NCI-H748 (cell line): ENCODE measurements at regions not wholly inside any gene's neighbourhood (a gene's known extent, or its start where the extent isn't known, plus 50 kb on each side); places are given as distances from the start of the nearest gene placed in this dataset.
A peak's percentile ranks its signal among the peaks of the same experiment; 100 is the strongest.
"Not testable (repeated sequence)": the region's sequence is repeated elsewhere in the genome, so short reads cannot be mapped to it uniquely, and the experiment has no call there.

Source experiments
- DNase-seq: peaks from one replicate; lab custom pipeline; 2025; ENCODE audit not compliant: unreplicated experiment; lab: John Stamatoyannopoulos, UW

DNA sequence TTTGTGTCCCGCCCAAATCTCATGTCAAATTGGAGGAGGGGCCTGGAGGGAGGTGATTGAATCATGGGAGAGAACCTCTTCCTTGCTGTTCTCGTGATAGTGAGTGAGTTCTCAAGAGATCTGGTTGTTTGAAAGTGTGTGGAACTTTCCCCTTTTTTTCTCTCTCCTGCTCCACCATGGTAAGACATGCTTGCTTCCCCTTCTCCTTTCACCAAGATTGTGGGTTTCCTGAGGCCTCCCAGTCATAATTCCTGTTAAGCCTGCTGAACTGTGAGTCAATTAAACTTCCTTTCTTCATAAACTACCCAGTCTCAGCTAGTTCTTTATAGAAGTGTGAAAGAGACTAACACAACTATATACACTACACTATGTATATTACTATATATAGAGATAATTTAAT is 697.8 kb upstream of the HS3ST1 start:
- DNase-seq: no peak

DNA sequence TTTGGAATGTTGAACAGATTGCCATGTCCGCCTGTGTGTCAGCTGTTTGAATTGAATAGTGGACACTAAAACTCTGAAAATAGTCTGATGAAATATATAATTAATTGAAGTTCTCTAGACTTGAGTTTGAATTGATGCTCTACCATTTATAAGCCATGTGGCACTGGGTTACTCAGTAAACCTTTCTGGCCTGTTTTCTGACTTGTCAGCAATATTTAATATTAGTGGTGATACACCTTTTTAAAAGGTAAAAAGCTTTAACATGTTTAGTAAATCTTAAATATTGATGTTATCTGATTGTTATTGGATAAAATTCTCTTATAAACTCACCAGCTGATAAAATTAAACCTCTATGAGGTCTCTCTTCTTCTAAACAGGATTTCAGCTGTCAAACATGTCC is 695.4 kb upstream of the HS3ST1 start:
- DNase-seq: no peak

DNA sequence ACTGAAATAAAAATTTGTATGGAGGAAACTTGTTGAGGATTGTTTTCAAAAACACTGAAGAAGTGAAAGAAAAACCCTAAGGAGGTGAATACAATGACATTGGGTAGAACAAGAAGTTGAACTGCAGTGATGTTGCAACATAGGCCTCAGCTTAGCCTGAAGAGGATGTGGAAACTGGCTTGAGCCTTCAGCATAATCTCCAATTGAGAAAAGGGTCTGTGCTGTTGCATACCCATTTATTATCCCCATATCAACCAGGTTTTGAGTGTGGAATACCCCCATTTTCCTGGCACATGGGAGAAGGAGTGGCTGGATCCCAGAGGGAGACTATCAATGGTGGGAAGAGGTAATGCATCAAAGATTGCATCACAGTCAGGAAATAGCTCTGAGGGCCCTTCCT is 695.0 kb upstream of the HS3ST1 start:
- no peak for DNase-seq

DNA sequence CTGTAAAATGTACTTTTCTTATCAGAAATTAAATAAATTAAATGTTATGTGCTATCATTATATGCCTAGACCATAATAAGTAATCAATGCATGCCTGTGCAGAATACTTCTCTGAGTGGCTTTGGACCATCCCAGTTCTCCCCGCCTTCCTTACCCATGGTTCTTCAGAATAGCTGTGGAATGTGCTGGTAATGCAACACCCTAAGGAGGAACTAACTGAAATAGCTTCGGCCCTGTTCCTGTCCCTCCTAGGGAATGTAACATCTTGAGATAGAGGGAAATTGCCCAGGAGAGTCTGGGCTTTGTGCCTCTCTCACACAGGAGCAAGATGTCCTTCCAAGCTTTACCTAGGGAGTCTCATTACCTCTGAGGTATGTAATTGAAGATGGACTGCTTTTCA is 693.6 kb upstream of the HS3ST1 start:
- DNase-seq: no peak

DNA sequence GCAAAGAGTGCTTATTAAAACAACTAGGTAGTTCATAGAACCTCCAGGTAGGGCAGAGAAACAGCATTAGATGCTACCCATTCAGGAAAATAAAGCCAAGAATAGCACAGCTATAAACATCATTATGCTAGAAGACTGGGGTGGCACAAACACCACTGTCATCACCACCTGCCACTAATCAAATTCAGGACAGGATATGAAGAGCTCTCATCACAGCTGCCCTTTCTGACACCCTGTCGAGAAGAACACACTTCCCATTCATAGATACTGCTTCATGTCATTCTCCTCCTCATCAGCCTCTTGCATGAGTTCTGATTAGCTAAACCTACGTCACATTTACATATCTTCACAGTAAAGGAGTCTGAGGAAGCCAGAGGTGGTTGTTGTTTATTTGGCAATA is 692.3 kb upstream of the HS3ST1 start:
- peak; percentile 69 for DNase-seq

DNA sequence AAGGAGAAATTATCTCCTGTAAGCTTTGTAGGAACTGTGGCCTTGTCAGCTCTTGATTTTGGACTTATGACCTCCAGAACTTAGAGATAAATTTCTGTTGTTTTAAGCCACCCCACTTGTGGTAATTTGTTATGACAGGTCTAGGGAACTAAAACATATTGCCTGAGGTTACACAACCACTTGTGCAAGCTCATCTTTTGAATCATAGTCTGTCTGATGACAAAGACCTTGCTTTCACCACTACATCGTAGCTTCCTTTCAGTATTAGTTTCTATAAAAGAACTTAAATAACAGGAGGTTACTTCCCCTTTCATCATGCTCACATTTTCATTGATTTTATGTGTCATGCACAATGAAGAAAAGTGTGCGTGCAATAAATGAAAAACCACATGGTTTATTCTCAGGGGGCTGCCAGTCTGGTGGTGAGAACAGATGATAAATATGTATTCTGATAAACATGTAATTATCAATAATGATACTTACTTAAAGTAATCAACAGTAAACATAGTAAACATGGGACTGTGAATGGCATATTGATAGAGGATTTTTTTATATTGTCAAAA is 690.0 kb upstream of the HS3ST1 start:
- DNase-seq: no peak

DNA sequence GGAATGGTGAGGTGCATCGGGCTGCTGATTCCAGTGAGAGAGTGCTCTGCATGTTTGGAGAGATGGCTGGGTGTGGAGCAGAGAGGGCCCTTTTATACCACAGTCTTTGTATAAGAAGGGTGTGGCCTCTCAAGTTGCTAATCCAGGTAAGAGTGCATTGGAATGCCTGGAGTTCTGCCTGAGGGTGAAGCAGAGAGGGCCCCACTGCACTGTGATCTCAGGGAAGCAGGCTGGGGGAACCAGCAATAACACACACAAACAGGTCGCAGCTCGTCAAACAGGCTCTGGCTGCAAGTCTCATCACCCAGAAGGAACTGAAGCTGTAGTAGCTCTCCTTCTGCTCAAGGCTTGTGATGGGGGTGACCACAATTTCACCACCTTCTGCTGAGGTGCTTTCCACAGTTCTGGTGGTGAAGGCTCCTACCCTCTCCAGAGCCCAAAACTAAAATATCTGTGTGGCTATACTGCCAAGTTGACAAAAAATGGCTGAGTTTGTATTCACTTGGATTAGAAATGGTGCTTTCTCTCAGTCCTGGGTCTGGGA is 687.4 kb upstream of the HS3ST1 start:
- no peak for DNase-seq

DNA sequence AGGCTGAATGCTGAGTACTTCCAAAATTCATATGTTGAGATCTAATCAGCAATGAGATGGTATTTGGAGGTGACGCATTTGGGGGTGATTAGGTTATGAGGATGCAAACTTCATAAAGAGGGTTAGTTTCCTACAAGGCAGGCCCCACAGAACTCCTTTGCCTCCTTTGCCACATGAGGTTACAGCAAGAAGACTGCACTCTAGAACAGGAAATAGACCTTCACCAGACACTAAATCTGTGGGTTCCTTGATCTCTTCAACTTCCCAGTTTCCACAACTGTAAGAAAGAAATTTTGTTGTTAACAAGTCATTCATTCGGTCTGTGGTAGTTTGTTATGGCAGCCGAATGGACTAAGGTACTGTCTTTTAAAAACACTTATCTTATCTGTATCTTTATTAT is 681.9 kb upstream of the HS3ST1 start:
- DNase-seq: no peak

DNA sequence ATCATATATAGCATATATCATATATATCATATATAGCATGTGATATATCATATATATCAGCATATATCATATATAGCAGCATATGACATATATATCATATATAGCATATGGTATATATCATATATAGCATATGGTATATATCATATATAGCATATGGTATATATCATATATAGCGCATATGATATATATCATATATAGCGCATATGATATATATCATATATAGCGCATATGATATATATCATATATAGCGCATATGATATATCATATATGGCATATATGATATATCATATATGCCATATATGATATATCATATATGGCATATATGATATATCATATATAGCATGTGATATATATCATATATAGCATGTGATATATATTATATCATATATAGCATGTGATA is 680.4 kb upstream of the HS3ST1 start:
- not testable (repeated sequence) for DNase-seq

DNA sequence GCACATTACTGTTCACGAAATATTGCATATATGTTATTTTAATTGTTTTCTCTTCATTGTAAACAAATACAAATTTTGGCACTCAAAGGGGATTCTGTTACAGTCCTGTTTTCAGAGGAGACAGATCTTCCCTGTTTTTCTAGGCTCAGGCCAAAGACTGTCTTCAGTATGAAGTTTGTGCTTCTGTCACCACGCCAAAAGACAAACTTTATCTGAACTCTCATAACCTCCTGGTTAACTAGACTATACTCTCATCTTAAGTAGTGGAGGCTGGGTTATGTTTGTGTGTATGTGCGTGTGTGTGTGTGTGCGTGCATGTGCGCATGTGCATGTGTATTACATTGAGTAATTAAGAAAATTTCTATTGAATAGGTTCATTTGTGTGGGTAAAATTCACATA is 676.8 kb upstream of the HS3ST1 start:
- no peak for DNase-seq

DNA sequence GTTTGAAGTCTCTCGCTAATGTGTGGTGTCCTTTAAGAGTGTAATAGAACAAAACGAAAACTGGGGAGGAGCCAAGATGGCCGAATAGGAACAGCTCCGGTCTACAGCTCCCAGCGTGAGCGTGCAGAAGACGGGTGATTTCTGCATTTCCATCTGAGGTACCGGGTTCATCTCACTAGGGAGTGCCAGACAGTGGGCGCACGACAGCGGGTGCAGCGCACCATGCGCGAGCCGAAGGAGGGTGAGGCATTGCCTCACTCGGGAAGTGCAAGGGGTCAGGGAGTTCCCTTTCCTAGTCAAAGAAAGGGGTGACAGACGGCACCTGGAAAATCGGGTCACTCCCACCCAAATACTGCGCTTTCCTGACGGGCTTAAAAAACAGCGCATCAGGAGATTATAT is 661.2 kb upstream of the HS3ST1 start:
- DNase-seq: not testable (repeated sequence)

DNA sequence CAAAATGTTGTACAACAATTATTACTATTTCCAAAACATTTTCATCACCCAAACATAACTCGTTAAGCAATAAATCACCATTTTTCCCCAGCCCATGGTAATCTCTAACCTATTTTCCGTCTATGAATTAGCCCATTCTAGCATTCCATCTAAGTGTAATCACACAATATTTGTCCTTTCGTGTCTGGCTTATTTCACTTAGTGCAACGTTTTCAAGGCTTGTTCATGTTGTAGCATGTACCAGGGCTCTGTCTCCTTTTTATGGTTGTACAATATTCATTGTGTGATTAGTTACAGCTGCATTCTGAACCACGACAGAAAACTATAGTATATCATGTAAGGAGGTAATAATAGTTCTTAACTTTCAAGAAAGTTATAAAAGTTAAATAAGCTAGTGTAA is 656.0 kb upstream of the HS3ST1 start:
- no peak for DNase-seq

DNA sequence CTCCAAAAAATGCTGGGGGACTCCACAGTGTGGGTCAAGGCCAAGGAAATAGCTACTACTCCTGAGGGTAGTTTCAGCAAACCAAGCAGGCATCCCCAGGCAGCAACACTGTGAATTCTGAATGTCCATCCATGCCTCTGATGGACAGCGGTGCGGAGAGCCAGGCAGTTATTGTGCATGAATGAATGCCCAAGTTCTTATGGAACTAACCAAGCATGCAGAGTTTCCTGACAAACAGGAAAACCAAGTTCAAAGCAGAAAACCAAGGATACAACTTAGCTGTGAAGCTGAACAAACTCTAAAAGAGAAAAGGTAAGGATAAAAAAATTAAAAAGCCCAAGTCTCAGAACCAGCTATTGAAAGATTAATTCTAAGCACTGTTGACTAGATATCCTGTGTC is 642.6 kb upstream of the HS3ST1 start:
- no peak for DNase-seq

DNA sequence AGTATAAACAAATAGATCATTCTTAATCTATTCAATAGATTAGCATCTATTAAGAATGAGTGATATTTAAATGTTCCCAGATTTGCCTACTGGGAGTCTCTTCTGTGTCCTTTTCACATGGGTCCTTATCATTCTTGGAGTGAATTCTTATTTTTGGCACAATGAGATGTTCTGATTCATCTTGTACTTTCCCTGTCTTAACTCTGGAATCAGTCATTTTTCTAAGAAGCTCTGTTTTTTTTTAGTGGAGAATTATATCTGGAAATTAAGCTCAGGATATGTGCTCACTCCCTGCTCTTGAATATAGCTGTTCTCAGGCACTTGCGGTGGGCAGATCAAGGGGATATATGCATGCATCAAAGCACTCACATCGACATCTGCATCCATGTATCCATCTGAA is 625.3 kb upstream of the HS3ST1 start:
- no peak for DNase-seq

DNA sequence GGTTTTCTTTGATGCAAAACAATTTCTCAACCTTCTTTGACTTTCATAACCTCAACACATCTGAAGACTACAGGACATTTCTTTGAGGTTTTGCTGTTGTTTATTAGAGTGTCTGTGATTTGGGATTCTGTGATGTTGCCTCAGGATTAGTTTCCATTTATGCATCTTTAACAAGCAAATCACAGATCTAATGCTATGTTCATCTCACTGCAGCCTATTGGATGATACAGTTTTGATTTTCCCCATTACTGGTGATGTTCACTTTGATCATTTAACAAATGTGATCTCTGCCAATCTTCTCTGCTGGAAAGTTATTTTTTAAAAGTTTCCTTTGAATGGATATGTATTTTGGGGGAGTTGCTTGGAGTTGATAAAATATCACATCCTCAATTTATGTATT is 624.9 kb upstream of the HS3ST1 start:
- no peak for DNase-seq

DNA sequence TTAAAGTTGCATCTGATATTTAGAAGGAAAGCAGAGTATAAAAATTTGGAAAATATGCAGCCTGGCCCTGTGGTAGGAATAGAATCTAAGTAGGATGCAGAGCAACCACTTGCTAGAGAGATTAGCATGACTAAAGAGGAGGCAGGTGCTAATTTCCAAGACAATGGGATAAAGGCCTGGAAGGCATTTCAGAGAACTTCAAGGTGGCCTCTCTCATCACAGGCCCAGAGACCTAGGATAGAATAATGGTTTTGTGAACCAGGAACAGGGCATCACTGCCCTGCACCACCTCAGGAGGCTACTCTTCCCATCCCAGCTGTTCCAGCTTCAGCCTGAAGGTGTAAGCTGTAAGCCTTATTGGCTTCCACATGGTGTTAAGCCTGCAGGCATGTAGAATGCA is 621.7 kb upstream of the HS3ST1 start:
- DNase-seq: no peak

DNA sequence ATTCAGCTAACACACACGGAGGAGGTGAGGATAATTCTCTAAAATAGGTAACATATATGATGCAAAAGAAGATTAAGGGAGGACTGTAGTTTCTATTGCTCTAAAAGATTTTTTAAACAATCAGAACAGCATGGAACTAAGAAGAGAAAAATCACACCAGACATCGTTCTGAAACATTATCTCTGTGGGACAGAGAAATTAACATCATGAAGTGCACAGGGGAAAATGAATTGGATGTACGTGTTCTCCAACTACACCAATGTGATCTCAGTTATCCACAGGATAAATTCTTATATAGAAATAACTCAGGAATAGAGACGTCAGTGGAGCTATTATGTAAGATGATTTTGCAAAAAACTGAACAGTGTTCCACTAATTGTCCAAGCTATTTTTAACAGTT is 614.1 kb upstream of the HS3ST1 start:
- DNase-seq: no peak

DNA sequence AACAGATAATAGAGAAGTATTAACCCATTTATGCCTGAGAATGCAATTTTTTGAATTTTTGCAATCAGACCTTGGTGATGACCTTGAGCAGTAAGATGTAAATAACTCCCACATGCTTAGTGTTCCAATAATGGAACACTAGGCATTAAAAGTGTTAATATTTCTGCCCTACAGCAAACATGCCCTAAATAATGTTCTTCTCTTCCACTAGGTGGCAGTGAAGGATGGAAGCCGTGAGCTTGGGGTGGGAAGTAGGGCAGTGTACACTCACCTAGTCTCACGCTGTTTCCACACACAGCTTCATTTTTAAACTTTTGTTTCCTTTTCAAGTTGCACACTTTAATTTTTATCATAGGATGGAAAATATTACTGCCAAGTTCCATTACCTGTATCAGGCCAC is 613.1 kb upstream of the HS3ST1 start:
- DNase-seq: peak; percentile 15

DNA sequence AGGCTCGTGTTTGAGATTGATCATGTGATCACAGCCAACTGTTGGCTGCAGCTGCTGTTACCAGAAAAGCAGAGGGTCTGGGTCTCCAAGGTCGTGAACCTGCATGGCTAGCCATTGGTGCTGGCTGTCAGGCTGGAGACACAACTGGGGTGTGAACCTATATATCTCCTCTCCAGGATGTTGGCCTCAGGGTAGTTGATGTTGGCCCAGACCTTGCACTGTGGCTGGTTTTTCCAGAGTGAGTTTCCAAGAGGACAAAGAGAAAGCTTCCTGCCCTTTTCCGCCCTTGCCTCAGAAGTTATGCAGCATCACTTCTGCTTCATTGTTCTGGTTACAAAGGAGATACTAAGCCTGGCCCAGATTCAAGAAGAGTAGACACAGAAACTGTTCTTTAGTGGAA is 607.8 kb upstream of the HS3ST1 start:
- DNase-seq: no peak

DNA sequence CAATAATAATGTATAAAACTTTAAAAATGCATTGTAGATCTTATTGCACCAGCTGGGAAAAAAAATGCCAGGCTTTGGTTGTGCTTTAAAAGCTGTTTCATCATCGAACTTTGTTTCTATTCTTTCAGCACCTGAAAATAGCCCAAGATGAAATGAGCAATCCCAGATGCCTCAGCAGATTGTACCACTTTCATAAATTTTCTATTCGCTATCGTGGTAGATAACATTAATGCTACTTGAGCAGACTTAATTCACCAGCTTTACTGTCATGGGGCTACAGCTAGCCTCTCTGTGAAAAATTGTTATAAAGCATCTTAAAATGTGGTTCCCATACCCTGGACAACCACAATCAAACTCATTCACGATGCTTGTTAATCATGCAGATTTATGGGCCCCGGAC is 599.6 kb upstream of the HS3ST1 start:
- DNase-seq: no peak

DNA sequence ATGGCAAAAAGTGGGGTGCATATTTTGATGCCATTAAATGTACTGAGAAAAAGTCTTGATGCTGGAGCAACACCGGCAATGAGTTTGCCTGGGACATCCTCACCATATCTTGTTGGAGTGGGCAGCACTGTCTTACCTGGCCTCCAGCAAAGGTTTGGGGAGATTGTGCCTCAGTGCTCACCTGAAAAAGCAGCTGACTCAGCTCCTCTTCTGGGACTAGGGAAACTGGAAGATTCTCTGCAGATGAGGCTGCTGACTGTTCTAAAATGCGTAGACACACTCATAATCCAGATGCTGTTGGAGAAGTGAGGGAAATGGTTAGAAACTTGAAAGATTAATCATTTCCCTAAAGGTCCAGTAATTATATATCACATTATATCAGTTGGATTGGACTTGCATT is 593.7 kb upstream of the HS3ST1 start:
- DNase-seq: no peak

DNA sequence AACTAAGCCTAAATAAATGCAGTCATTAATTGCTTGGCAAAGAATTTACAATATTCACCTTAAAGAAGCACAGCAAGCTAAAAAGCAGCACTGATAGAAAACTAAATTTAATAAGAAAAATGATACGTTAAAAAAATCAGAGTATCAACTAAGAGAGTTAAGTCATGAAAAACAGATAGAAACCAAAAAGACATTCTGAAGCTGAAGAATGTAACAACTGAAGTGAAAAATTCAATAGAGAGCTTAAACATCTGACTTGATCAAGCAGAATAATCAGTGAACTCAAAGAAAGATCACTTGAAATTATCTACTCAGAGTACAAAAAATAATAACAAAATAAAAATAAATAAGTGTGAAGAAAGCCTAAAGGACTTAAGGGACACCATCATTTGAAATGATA is 588.0 kb upstream of the HS3ST1 start:
- DNase-seq: no peak

DNA sequence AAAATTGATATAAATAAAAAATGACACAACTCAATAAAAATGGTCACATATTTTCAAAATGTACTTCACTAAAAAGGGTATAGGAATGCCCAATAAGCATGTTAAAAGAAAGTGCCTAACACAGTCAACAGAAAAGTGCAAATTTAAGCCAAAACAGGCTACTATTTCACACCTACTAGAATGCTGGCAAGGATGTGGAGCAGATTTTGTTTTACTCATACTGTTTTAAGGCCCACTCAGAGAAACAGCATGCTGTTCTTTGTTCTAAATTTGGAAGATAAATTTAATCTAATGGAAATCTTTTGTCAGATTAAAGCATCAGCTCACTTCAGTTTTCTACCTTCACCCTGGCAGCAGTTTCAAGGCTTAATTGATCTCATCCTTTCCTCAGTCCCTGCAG is 576.8 kb upstream of the HS3ST1 start:
- DNase-seq: no peak

DNA sequence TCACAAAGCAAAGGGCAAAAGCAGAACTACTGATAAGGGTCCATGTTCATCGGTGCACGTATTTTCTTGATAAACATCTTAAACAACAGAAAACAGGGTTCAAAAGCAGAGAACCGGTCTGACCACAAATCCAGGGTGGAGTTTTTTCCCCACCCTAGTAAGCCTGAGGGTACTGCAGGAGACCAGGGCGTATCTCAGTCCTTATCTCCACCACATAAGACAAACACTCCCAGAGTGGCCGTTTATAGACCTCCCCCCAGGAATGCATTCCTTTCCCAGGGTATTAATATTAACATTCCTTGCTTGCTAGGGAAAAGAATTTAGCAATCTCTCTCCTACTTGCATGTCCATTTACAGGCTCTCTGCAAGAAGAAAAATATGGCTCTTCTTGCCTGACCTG is 567.9 kb upstream of the HS3ST1 start:
- not testable (repeated sequence) for DNase-seq
